SK-N-MC (cell line): ENCODE measurements at regions not wholly inside any gene's neighbourhood (a gene's known extent, or its start where the extent isn't known, plus 50 kb on each side); places are given as distances from the start of the nearest gene placed in this dataset.

Experiments
- EZH2 ChIP-seq: fragments of 200-600 bp; sonication (generic); IDR thresholded peaks from one replicate; pipeline ENCODE4 v1.6.1; 2017; ENCODE audit warnings: antibody characterized with exemption
- POLR2AphosphoS5 ChIP-seq: IDR thresholded peaks from 2 replicates; pipeline ENCODE4 v1.6.1; 2012; ENCODE audit warnings: mild to moderate bottlenecking, low read depth, low read length, borderline replicate concordance

DNA sequence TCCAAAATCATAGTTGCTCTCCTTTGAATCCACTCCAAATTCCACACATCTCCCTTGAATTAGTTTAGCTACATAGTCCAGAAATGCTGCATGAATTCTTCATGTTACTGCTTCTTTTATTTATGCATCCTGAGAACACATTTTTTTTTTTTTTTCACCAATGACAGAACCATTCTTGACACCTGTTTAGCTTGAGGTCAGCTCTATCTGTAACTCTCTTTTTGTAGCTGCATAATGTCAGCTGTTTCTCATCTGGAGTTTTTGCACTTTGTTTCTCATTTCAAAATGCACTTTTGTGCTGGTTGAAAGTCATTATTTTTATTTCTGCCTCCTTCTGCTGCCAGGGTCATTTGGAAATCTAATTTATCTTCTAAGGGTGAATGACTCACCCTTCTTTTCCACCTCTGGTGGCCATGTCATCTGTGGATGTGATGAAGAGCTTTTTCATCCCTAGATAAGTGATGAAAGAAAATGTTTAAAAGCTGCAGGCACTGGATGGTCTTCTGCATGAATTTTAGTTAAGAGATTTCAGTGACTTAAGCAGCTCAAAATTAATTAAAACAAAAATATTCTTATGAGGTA, 93.7 kb downstream of the JRKL start:
- no peak for TF ChIP-seq POLR2AphosphoS5
- TF ChIP-seq EZH2: no peak
